ENCODE measurements at regions not wholly inside any gene's neighbourhood (a gene's known extent, or its start where the extent isn't known, plus 50 kb on each side); places are given as distances from the start of the nearest gene placed in this dataset.

DNA sequence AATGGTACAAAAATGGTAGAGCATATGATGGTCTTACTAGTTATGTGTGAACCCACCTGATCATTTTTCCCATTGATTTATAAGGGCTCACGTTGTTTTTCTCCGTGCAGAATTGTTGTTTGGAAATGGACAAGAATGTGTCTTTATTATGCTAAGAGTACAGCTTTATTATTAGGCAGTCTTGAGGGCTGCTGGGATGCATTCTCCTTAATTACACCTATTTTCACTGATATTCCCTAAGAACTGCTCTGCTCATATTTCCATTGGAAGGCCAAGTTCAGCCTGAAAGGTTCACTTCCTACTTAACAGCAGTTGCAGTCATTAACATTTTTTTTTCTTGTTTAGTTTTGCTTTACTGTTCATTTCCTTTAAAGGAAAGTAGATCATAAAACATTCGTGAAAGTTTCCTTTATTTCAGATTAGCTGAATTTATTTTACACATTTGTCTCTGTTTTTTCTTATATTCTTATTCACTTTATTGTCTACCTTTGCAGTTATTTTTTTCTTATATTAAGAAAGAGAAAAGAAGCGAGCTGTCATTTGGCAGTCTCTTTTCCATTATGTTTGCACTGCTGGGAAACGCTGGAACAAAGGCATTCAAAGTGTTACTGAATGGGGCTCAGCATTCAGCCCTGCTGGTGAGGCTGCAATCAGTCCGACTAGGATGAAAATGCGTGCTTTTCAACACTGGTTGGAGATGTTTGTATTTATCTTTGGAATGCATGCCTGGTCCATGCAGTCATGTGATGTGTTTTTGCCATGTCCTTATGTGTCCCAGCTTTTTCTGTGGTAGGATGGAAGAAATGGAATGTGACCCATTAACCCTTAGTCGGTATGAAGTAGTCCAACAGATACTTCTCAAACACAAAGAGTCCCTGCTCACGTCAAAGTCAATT, 602.7 kb upstream of the ZNF608 start:
- no peak for FAIRE-seq

DNA sequence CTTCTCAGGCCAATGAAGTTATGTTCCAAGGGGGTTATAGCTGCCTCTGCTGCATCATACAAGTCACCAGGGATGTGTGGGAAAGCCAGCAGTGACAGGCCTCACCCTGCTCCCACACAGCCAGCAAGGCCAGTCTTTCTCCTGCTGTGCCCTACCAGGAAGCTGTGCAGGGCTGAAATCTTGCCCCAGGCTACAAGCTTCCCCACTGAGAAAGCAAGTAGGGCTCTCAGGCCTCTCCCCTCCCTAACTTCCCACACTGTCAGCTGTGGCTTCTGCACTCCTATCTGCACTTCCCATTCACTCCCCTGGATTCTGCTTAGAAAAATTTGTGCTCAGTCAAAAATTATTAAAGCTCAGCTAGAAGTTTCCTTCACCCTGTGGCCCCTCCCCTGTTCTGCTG, 611.2 kb upstream of the ZNF608 start:
- FAIRE-seq: no peak

DNA sequence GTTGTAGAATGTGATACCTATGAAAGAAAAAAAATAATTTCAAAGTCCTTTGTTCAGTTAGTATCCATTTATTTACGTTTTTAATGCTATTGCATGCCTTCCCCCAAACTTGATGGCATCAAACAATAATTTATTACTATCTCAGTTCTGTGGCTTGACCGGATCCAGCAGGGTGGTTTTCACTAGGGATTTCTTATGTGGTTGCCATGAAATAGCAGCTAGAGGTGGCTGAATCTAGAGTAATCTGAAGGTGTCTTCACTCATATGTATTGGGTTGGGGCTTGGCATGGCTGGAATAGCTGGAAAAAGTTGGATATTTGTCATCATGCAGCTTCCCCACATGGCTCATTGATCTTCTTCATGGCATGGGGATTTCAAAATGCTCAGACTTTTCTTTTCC, 619.3 kb upstream of the ZNF608 start:
- no peak for FAIRE-seq

DNA sequence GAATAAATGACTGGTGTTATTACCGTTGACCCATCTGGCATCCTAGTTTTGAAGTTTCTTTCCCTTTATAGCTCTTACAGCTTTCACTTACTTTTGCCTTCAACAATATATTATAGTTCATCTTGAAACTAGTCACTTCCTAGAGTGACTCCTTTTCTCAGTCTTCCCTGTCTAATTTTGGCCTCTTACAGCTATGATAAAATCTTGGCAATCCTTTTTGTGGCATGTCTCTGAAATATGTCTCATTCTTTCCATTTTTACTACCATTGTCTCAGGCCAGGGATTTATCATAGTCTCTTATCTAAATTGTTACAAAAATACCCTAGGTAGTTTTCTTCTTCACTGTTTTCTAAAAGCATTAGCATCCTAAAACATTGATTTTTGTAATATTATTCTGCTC, 621.3 kb upstream of the ZNF608 start:
- FAIRE-seq: no peak

DNA sequence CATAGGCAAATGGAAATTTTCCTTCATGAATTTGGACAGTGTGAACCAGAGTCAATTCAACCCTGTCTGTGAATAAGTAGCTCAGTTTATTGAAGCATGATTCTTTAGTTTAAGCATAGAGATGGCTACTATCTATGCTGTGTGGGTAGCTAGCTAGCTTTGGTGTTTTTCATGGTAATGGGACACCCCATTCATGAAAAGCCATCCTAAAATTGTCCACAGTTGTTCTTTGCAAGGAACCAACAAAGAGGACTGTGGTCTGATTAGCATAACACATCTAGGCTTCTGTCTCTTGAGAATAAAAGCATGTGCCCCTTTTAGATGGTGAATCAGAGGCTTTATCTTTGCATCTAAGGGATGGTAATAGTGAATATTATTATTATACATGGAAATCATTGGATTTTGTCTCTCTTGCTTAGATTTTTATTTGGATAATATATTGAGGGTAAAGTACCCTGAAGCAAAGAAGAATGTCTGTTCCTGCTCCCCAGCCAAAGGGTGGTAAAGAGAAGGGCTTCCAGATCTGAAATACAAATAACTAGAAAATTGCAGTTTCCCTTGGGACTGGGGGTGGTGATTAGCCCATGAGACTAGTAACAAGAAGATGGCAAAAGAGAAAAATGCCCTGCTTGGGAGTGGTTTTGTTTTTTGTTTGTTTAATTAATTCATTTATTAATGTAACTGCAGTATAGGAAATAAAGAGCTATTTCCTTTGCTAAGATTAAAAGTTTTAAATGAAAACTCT, 624.2 kb upstream of the ZNF608 start:
- no peak for FAIRE-seq

DNA sequence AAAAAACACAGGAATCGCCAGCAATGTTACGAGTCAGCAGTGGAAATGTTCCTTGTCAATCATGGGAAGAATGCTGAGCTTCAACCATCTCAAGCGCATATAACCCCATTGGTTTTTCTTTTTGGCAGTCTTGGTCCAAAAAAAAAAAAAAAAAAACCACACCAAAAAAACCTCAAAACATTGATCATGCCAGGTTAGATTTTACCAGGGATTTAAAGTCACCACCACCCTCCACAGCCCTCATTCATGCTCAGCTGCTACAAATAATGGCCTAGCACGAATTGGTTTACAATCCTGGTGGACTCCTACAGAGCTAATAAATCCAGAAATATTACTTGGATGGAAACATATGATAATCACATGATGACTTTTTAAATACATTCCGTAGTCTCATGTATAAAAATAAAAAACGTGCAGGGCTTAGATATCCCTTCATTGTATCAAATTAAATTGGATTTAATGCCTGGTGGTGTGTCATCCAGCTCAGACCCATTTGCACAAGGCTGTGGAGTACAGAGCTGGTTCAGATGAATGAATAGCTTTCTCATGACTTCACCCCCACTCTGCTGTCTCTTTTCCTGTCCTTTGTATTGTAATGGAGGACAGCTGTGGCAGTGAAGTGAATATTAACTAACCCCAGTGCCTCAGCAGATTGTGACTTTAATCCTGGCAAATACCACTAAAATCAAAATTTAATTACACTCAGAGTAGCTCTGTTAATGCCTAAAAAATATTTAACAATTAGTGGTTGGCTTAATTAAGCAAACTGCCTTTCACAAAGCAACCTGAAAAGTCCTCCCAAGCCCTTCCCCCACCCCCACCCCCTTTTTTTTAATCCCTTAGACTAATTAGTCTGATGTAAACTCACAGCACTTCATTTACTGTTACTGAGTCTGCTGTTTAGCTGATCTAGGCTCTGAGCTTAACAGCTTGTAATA, 626.5 kb upstream of the ZNF608 start:
- no peak for FAIRE-seq

DNA sequence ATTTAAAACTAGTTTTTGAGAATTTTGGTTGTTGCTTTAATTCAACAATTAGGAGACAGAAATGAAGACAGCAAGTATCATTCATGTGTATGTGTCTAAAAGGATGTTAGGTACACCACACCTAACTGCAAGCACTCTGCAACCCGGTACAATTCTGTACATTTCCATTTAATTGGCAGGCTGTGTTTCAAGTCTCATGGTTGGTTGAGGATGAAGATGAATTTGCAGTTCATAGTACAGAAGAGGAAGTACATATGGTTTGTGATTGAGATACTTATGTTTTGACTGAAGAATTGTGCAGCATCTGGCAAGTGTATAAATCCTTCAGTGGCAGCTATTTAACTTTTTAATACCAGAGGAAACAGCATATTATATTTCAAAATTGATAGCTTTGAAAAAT, 628.7 kb upstream of the ZNF608 start:
- no peak for FAIRE-seq

DNA sequence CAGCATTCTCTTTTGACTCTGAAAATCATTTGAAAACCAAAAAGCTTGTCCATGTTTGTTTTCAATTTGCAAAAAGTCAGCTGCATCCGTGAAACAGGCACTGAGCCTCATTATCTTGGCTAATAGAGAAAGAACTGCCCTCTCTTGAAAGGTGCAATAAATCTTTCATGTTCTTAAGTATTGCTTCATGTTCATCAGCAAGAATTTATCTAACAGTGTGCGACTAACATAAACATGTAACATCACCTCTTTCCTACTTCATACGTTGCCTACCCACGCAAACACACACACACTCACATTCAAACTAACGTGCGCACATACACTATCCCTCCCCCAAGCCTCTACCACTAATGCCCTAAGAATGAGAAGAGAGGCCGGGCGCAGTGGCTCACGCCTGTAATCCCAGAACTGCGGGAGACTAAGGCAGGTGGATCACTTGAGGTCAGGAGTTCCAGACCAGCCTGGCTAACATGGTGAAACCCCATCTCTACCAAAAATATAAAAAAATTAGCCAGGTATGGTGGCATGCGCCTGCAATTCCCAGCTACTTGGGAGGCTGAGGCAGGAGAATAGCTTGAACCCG, 629.7 kb upstream of the ZNF608 start:
- no peak for FAIRE-seq

DNA sequence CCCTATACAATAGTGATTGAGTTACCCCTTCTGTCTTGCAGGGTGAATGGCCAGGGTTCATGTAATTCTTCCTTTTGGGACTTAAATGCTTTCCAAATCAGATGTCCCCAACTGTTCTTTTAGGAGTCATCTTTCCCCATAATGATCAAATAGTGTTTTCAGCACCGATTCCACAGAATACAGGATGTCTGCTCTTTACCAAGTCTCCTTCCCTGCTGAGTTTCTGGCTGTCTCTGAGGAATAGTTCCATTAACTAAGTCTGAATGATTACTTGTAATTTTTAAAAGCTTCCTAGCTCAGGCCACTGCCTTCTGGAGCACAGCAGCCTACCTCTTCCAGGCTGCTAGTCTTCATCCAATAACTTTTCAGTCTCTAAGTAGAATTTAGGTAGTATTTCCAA, 630.7 kb upstream of the ZNF608 start:
- no peak for FAIRE-seq

DNA sequence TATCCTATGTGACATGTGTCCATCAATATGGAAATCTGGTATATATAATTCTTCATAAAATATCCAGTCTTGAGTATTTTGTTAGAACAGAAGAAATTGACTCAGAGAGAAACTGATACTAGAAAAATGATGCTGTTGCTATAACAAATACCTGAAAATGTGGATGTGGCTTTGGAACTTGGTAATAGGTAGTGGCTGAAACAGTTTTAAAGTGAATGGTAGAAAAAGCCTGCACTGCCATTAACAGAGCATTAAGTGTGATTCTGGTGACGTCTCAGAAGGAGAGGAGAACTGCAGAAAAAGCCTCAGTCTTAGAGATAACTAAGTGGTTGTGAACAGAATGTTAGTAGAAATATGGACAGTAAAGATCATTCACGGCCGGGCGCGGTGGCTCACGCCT, 634.9 kb upstream of the ZNF608 start:
- FAIRE-seq: no peak

DNA sequence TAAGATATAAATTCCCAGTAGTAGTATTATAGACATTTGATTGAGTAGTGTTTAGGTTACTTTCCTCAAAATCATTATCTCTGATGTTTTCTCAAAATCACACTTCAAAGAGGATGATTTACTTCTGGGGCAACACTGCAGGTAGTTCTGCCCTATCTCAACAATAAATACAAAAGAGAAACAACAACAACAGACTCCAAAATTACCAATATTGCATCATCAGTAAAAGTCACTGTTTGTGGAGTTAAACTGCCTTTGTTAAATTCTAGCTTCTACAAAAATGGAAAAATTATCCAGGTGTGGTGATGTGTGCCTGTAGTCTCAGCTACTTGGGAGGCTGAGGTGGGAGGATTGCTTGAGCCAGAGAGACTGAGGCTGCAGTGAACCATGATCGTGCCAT, 637.6 kb upstream of the ZNF608 start:
- no peak for FAIRE-seq

DNA sequence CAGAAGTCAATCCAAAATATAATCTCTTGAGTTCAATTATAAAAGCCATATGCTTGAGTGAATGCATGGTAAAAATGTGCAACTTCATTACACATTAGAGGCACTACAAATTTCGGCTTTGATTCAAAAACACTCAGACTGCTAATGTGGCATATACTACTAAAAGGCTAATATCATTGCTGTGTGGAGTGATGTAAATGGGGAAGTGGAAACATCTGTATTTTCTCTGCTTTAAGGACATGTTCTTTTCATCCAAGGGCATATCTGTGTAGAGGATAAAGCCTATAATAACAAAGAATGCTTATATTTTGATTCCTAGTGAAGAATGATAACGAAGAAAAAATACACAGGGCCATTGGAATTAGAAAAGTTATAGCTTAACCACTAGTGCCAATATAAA, 643.9 kb upstream of the ZNF608 start:
- FAIRE-seq: no peak

DNA sequence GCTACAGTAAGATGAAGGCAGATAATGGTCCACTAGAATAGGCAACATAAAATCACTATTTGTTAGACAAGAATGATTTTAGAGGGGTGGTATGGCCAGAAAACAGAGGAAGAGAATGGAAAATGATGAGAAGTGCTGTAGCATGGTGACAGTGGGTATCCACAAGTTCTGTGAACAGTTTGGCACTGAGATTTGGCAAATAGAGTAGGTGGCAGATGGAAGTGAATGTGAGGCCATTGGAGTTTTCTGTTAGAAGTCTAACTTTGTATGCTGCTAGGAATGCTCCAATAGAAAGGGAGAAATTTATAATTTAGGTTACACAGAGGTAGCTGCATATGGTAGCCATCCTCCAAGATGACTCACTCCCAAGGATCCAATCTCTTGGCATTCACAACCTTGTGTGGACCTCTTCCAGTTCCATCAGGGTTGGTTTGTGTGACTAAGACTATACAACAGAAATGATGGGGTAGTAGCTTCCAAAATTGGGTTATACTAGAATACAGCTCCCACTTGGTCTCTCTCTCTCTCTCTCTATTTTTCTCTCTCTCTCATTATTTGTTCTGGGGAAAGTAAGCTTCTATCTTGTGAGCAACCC, 646.9 kb upstream of the ZNF608 start:
- FAIRE-seq: no peak

DNA sequence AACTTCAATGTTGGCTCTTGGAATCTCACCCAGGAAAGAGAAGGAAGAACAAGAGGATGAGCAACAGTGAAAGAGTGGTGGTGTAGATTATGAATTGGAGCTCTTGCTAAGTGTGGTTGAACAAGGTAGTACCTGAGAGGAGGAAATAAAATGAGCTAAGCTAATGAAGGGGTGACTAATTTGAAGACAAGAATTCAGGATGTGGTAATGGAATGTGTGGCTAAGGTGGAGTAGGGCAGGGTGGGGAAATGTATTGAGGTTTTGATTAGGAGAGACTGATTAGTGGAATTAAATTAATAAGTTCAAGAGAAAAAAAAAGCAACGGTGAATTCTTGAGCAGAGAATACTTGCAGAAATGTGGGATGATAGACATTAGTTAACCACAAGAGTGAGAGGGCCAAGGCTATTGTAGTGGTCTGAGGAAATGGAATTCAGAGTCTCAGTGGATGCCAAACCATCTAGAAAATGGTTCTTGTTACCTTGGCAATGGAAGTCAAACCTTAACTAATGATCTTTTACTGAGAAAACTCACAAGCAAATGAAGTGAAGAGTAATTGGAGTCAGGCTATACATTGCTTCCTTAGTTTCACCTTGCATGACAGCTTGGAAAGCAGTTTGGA, 648.3 kb upstream of the ZNF608 start:
- no peak for FAIRE-seq

DNA sequence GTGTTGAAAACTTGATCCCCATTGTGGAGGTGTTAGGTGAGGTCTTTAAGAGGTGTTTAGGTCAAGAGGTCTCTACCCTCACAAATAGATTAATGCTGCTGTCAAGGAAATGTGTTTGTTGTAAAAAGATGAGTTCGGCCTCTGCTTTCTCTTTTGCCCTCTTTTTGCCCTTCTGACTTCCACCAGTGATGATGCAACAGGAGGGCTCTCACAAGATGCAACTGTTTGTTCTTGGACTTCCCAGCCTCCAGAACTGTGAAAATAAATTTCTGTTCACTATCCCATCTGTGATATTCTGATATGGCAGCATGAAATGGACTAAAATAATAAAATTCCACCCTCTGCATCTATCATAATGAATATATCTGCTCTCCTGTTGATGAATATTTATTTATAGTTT, 650.0 kb upstream of the ZNF608 start:
- FAIRE-seq: no peak

DNA sequence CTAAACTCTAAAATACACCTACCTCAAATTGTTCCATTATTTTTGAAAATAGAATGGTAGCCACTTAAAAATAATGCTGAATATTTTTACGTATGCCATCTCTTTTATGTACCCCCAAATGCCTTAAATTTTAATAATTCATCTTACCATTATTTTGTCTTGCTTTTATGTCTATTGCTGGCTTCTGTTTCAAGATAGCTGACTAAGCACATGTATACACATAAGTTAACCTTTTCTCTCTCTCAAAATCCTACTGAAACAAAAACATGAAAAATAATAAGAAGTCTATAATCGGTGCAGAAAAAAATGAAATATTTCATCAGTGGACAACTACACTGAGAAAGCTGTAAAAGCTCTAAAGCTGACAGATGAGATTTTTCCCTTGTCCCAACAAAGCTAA, 652.0 kb upstream of the ZNF608 start:
- FAIRE-seq: no peak

DNA sequence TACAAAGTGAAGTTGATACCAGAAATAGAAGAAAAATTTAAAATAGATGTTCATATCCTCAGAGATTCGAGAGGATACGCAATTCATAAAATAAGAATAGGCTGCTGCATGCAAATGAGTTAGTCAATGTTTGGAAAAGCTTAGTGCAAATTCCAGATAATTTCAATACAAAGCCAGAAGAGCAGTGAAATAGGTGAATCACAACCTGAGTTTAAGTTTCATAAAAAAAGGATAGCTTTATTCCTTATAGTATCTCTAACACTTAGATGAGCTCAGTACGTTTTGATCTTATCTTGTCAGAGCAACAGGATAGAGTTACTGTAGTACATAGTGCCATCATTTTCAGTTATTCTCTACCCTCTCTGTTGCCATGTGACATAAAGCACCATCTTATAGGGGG, 653.4 kb upstream of the ZNF608 start:
- FAIRE-seq: no peak

DNA sequence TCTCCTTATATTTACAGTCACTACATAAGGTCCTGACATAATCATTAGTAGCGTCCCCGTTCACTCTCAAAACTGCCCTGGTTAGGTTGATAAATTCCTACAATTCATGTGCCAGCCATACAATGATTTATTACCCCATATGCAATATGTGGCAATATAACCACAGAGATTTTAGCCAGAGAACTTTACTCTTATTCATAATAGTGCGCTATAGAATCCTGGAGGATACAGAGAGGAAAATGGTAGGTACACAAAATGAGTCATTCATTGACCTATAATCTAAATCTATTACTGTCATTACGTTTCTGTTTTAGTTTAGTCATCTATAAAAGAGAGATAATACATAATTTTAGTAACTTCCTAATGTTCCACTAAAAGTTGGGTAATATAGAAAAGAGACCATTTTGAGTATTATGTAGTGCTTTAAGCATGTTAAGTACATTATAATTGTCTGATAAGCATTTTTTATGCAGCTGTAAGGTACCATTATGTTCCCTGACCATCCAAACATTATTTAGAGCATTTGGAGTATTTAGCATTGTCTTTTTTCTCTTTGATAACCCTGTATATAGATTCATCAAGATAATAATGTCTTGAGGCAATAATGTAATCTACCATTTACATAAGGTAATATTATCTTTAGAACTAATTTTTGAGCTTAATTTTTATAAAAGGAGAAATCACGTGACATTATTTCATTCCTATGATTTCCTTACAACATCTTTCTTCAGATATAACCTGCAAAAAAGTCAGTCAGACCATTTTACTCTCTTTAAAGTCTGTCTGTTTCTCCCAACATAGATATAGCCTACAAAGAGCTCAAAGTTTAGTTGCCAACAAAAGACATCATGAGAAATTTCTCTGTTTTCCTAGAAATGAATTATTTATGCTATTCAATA, 655.5 kb upstream of the ZNF608 start:
- FAIRE-seq: no peak

DNA sequence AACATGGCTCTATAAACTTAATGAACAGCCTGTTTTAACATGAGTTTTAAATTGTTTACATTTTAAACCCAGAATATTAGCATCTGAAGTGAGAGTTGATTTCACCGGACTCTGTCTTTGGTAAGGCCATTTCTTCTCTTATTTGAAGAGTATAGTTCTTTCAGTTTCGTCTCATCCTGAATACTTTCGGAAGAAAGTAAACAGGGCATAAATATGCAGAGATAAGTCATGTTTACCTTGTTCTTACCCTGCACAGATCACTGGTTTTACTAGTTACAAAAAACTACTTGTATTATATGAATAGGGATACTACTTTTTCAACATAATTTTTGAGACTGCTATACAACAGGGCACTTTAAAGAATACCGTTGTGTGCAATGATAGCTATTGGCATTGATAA, 656.3 kb upstream of the ZNF608 start:
- FAIRE-seq: no peak

DNA sequence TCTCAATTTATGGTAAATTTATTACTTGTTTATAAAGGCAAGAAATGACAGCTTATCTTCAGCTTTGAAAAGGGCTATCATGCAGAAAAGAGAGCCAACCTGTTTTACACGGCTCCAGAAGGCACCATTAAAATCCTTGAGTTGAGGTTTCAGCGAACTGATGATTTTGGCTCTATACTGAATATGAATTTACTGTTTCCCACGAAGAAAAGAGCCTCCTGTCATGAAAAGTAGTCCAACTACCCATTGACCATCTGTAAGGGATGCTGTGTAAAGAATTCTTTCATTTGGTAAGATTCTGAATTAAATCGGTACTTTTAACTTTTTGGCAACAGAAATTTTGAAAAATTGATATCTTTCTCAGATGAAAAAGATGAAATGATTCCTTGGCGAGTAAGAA, 657.6 kb upstream of the ZNF608 start:
- FAIRE-seq: no peak
